AG04449 (cell line): ENCODE measurements at regions not wholly inside any gene's neighbourhood (a gene's known extent, or its start where the extent isn't known, plus 50 kb on each side); places are given as distances from the start of the nearest gene placed in this dataset.

ENCODE experiments used
- CTCF ChIA-PET: fragments of 350-600 bp; formaldehyde crosslinking; extraction: SDS; loops from one replicate; lab custom pipeline; 2021; ENCODE audit warnings: antibody characterized with exemption; lab: Yijun Ruan, JAX
- POLR2A ChIA-PET: fragments of 400-600, 350-600 bp; formaldehyde crosslinking; extraction: SDS; loops from one replicate; lab custom pipeline; 2020; ENCODE audit warnings: antibody characterized with exemption, inconsistent platforms; lab: Yijun Ruan, JAX
- DNase-seq: peaks from one replicate; pipeline ENCODE4 v3.0.0-alpha.2; 2010; ENCODE audit warnings: low read depth, low spot score
- H3K4me3 ChIP-seq: 2 replicates; pipeline ENCODE4 v1.5.1; 2011; ENCODE audit warnings: low read depth, mild to moderate bottlenecking, control low read depth, low read length
- CTCF ChIP-seq: IDR thresholded peaks from one replicate; pipeline ENCODE4 v1.5.1; 2011; ENCODE audit warnings: mild to moderate bottlenecking, moderate library complexity, low read length, control low read depth, inconsistent platforms; ENCODE audit not compliant: insufficient read depth; ENCODE audit errors: missing control alignments

GRCh38 chr14:96151242-96151641, 53.4 kb upstream of the BDKRB2 start:
- ChIA-PET POLR2A (no interaction called here), CTCF (interaction anchor here (0.8 to 1.1 kb wide), 2 partner anchors 11 to 50 kb away, joined by 3 read pairs; no protein-coding TSS in a partner anchor)
- no peak overlapping the region for H3K4me3 ChIP-seq
- no peak for DNase-seq
- TF ChIP-seq CTCF = no peak

GRCh38 chr14:96153003-96153402, 51.6 kb upstream of the BDKRB2 start:
- CTCF ChIA-PET = interaction anchor here (0.7 to 1.7 kb wide), 3 partner anchors 9 to 30 kb away, joined by 3 to 4 read pairs (median 3); no protein-coding TSS in a partner anchor
- no peak for DNase-seq
- no peak overlapping the region for H3K4me3 ChIP-seq
- TF ChIP-seq CTCF = no peak
- POLR2A ChIA-PET = no interaction called here
